Right forelimb (tissue), 1 donor: ENCODE measurements at regions not wholly inside any gene's neighbourhood (a gene's known extent, or its start where the extent isn't known, plus 50 kb on each side); places are given as distances from the start of the nearest gene placed in this dataset.
"Not testable (repeated sequence)": the region's sequence is repeated elsewhere in the genome, so short reads cannot be mapped to it uniquely, and the experiment has no call there.

ENCODE experiments used
- DNase-seq: peaks from one replicate; pipeline ENCODE4 v3.0.0-alpha.2; 2018

DNA sequence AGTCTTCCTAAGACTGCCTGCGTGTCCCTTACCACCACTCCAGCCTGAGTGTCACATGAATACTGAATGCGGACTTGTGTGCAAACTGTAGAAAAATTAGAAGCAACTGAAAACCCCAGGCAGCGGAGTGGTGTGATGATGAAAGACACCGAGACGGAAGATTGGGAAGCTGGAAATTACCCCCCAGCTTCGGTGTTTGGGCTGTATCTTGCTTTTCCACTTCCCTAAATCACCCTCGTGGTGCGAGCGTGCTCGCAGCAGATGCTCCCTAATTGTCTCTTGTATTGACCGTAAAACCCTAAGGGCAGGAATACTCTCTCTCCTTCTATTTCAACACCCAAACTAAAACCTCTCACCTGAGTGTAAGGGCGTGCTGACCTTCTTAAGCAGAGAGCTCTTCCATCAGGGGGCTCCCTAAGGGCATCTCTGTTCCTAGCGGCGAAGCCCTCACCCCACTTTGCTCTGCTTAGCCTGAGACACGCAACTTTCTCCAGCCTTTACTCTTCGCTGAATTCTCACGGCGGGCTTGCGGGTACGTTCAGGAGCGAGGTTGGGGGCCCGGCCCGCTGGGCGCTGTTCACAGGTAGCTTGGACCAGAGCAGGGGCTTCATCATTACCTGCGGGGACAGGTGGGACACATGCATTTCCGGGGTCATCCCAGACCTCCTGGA lies 62.4 kb downstream of the CRYBB2 start:
- no peak for DNase-seq

DNA sequence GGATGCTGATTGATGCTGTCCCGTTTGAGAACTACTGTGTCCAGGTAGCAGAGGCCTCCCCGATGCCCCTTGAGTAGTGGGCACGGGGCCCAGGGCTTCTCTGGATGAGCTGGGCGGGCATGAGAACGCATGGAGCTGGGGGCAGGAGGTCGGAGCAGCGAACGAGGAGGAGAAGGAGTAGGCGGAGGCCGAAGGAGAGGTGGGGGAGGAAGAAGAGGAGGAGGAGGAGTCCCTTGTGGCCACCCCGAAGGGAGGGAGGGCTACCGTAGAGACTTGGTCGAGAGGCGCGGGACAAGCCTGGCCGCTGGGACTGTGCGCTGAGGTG lies 62.9 kb downstream of the CRYBB2 start:
- DNase-seq, result no peak

DNA sequence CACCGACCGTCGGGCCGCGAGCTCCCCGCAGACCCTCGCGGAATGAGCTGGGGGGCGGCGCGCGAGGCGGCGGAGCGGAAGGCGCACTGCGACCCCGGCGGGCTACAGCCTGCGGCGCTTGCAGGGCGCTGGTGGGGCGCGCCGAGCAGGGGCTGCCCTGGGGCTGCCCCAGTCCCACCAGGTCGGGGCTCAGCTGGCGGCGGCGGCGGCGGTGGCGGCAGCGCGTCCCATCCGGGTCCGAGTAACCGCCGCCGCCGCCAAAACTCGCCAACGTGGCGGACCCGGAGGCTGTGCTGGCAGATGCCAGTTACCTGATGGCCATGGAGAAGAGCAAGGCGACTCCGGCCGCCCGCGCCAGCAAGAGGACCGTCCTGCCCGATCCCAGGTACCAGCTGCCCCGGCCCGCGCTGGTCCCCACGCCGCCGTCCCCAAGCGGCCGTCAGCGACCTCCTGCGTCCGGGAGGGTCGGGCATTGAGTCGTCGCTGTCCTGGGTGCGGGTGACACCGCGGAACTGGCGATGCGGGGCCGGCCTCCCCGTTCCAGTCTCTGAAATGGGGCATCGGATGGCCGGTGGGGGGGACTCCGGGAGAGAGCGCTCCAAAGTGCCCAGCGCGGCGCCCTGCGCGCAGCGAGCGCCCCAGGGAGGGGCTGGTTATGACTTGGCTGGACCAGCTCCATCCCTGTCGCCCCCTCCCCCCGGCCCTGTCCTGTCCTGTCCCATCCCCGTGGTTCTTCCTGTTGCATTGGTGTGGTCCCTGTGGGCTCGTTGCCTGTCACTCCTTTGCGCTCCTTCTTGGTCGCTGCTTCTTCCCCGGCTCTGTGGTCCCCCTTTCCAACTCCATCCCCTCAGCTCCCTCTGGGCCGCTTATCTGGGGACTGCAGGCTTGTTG lies 63.5 kb downstream of the CRYBB2 start:
- no peak for DNase-seq

DNA sequence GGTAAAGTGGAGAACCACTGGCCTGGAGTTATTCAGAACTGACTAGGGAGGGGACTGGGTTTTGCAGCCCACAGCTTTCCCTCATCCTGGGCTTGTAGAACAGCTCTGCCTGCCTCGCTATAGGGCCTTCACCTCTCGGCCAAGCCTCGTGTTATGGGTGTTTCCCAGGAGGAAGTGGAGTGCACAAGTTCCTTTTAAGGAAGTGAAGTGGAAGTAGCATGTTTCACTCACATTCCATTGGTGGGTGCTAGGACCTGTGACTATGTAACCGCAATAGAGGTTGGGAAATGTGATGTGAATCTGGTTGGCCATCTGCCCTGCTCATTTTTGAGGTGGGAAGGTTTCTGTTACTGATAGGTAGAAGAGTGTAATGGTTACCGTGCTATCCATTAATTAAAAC lies 69.0 kb downstream of the CRYBB2 start:
- not testable (repeated sequence) for DNase-seq

DNA sequence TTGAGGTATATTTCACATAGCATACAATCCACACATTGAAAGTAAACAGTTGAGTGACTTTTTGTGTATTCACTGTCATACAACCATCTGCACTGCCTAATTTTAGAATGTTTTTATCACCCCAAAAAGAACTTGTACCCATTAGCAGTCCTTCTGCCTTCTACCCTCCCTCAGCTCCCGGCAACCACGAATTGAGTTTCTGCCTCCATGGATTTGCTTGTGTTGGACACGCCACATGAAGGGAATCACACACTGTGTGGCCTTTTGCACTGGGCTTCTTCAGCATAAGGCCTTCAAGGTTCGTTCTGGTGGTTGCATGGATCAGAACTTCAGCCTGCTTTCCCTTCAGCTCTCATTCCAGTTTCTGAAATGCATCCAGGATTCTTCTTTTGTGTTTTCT lies 82.5 kb downstream of the CRYBB2 start:
- DNase-seq, result not testable (repeated sequence)

DNA sequence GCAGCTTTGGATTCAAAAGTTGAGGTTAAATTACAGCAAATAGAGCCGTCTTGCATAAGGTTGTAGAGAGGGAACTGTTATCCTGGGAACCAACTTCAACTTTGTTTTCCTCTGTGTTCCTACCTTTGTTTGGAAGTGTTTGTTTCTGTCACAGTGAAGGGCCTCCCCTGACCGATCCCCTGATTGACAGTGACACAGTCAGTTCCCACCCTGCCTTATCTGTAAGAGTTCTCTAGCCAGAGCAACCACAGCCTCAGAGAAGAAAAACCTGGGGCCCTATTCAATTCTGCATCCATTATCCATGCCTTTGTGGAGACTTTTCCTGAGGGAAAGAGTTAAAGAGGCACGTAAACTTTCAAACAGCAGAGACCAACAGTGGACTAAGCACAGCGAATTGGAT lies 90.1 kb downstream of the CRYBB2 start:
- not testable (repeated sequence) for DNase-seq

DNA sequence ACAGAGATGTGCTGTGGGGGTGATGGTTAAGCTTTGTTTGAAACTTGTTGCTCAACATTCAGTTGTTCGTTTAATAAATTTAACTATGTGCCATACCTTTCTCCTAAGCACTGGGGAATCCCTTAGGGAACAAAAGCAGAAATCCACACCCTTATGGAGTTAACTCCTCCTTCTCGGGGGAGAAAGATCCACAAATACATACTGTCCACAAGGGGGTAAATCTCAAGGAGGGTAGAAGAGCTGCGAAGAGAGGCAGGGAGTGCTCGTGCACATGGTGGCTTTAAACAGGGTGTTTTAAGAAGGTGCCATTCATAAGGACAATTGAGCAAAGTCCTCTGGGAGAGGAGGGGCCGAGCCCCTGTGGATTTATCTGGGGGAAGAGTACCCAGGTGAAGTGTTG lies 92.5 kb downstream of the CRYBB2 start:
- not testable (repeated sequence) for DNase-seq

DNA sequence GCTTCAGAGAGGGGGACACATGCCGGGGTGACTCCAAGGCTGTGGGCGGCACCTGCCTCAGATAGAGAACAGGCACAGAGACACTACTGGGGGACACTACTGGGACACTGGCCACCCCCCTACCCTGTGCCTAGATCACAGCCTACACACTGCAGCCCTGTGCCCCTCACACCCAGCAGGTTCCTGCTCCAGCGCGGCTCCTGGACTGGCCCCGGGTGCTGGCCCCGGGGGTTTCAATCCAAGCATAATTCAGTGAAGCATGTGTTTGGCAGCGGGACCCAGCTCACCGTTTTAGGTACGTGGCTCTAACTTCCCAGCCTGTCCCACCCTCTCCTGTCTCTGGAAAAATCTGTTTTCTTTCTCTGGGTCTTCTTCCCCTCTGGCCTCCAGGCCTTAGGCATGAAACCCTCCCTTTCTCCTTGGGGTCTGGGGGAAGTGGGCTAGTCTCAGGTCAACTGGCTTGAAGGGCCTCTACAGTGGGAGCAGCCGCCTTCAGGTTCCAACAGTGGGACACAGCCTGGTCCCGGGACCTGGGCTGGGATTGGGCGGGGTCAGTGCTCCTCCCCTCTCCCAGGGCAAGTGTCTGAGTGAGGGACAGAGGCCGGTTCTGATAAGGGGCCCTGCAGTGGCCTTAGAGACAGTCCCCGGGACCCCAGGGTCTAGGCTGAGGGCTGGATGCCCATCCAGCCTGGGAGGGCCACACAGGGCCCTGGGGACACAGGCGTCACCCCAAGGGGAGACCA lies 98.8 kb downstream of the CRYBB2 start:
- DNase-seq, result no peak

DNA sequence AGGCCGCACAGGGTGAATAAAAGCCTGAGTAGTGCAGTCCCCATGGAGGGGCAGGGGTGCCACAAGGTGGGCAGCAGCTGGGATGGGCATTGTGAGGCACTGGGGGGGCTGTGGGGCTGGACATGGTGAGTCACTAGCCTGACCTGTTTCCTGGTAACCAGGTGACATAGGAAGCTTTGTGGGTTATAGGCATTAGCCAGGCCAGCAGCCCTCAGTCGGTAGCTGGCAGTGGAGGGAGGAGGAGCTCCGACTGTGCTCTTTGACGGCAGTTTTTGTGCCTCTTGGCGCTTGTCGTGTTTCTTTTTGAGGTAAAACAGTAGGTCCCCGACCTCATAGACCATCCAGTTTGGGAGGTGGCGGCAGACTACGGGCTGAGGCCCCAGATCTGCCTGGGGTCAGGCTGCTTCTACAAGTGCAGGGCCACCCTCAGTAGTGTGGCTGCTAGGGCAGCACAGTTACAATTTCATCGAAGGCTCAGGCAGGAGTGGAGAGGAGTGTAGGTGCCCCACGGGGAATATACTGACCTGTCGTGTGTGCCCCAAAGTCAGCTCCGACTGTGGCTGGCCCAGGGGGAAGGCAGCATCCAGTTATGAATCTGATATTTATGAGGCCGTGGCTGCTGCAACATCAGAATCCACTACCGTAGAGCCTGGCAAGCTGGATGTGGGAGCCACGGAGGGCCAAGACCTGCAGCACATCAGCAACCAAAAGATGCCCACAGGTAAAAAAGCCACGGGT lies 107.7 kb downstream of the CRYBB2 start:
- DNase-seq, result no peak

DNA sequence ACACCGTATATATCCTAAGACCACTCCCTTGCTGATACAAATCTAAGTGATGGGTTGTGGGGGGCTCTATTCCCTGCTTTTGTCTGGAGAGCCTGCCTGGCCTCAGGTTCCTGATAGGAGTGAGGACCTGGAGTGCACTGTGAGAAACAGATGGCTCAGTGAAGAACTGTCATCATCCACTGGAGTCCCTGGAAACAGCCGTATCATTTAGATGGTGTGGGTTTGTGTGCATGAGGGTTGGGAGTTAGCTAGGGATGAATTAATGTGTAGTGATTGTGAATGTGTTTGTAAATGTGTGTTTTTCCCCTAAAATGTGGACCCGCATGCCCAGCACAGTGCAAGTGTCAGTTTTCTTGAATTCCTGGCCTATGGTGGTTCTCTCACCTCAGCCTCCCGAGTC lies 111.6 kb downstream of the CRYBB2 start:
- DNase-seq, result no peak

DNA sequence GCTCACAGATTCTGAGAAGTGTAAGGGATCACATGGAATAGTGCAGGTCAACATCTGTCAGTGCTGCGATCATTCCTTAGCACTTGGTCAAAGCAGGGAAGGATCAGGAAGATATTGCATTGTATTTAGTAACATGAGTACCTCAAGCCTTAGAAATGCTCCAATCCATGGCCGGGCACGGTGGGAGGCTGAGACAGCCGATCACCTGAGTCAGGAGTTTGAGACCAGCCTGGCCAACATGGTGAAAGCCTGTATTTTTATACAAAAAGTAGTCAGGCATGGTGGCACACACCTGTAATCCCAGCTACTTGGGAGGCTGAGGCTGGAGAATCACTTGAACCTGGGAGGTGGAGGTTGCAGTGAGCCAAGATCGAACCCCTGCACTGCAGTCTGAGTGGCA lies 112.5 kb downstream of the CRYBB2 start:
- DNase-seq, result not testable (repeated sequence)

DNA sequence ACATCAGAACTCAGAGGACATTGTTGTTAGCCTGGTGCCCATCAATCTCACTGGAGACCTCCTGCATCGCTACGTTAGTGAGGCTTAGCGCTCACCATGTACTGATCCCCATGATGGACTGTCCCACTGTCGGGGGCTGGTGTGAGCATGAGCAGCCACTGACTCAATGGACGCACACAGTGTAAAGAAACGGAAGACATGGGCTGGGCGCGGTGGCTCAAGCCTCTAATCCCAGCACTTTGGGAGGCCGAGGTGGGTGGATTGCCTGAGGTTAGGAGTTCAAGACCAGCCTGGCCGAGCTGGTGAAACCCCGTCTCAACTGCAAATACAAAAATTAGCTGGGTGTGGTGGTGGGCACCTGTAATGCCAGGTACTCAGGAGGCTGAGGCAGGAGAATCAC lies 112.9 kb downstream of the CRYBB2 start:
- DNase-seq, result no peak

DNA sequence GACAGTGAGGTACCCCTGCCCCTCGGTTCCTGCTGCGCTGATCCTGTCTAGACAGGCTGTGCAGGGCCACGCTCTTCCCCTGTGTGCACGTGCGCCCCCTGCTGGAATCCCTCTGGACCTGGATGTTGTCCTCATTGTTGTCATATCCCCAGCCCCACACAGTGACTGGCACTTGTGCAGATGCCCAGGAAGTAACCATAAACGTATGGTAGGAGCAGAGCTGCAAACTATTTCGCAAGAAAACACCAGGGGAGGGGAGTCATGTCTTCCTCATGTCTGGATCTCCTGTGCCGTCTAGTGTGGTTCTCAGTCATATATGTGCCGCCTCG lies 114.7 kb downstream of the CRYBB2 start:
- no peak for DNase-seq

DNA sequence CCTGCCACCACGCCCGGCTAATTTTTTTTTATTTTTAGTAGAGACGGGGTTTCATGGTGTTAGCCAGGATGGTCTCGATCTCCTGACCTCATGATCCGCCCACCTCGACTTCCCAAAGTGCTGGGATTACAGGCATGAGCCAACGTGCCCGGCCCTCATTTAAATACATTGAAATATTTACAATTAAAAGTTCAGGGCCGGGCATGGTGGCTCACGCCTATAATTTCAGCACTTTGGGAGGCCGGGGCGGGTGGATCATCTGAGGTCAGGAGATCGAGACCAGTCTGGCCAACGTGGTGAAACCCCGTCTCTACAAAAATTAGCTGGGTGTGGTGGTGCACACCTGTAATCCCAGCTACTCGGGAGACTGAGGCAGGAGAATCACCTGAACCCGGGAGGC lies 115.2 kb downstream of the CRYBB2 start:
- not testable (repeated sequence) for DNase-seq

DNA sequence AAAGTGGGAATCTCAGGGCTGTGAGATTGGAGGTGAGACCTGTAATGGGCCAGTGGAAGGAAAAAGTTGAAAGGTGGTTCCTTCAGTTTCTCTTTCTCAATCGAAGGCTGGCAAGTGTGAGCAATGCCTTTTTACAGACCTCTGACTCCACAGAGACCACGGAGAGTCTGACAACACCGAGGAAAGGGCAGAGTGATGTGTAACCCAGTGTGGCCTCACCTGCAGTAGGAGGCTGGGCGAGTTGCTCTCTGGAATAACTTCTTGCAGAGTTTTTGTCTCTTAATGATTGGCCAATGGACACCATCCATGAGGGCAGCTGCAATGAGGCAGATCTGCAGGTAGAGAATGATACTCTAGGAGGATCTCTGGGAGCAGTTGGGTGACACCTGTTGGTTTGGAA lies 115.8 kb downstream of the CRYBB2 start:
- DNase-seq, result not testable (repeated sequence)

DNA sequence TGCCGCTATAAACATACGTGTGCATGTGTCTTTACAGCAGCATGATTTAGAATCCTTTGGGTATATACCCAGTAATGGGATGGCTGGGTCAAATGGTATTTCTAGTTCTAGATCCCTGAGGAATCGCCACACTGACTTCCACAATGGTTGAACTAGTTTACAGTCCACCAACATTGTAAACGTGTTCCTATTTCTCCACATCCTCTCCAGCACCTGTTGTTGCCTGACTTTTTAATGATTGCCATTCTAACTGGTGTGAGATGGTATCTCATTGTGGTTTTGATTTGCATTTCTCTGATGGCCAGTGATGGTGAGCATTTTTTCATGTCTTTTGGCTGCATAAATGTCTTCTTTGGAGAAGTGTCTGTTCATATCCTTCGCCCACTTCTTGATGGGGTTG lies 121.1 kb downstream of the CRYBB2 start:
- not testable (repeated sequence) for DNase-seq

DNA sequence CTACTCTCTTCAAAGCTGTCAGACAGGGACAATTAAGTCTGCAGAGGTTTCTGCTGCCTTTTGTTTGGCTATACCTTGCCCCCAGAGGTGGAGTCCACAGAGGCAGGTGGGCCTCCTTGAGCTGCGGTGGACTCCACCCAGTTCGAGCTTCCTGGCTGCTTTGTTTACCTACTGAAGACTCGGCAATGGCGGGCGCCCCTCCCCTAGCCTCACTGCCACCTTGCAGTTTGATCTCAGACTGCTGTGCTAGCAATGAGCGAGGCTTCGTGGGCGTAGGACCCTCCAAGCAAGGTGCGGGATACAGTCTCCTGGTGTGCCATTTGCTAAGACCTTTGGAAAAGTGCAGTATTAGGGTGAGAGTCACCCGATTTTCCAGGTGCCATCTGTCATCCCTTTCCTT lies 124.9 kb downstream of the CRYBB2 start:
- DNase-seq, result not testable (repeated sequence)

DNA sequence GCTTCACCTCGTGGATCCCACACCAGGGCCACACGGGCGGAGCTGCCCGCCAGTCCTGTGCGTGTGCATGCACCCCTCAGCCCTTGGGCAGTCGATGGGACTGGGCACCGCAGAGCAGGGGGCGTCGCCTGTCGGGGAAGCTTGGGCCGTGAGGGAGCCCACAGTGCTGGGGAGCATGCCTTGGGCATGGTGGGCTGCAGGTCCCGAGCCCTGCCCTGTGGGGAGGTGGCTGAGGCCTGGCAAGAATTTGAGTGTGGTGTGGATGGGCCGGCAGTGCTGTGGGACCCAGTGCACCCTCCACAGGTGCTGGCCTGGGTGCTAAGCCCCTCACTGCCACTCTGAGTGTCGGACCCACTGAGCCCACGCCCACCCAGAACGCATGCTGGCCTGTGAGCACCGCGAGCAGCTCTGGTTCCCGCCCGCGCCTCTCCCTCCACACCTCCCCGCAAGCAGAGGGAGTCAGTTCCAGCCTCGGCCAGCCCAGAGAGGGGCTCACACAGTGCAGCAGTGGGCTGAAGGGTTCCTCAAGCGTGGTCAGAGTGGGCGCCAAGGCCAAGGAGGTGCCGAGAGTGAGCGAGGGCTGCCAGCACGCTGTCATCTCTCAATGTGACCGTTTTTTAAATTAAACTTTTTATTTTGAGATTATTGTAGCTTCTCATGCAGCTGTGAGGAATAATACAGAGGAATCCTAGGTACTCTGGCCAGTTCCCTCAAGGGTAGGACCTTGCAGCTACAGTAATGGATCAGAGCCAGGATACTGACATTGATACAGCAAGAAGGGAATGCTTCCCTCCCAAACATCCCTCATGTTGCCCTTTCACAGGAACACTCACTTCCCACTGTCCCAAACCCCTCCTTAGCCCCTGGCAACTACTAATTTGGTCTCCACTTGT lies 127.7 kb downstream of the CRYBB2 start:
- DNase-seq, result no peak

DNA sequence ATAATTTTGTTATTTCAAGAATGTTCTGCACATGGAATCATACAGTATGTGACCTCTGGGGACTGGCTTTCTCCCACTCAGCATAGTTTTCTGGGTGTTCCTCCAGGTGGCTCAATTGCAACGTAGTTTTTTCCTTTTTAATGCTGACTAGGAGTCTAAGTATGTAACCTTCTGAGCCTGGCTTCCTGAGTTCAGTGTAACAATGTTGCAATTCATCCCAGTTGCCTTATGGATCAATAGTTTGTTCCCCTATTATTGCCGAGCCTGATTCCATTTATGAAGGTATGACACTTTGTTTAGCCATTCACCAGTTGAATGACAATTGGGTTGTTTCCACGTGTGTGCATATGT lies 128.3 kb downstream of the CRYBB2 start:
- no peak for DNase-seq

DNA sequence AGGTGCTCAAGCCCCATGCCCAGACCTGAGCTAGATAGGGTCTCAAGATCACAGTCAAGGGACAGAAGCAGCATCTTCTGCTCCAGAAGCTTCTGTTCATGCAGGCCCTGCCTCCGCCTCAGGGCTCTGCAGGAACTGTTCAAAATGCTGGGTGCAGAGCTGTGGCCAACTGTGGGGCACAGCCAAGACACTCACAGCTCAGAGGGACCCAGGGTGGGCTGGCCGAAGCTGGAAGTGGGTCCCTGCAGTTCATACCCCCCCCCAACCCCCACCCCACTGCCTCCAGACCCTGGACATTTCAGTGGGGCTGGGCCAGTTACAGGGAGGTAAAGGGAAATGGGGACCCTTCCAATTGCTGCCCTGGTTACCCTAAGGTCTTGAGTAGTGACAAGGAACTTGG lies 129.0 kb downstream of the CRYBB2 start:
- DNase-seq, result no peak

DNA sequence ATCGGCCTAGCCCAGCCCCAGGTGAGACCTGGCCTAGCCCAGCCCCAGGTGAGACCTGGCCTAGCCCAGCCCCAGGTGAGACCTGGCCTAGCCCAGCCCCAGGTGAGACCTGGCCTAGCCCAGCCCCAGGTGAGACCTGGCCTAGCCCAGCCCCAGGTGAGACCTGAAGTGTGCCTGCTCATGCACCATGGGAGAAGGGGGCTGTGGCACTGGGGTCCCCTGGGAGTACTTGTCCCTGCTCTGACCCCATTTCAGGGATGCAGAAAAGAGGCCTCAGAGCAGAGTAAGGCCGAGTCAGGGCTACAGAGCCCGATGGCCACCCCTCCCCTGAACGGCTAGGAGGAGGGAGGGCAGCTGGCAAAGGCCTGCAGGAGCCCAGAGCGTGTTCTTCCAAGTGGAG lies 129.6 kb downstream of the CRYBB2 start:
- not testable (repeated sequence) for DNase-seq

DNA sequence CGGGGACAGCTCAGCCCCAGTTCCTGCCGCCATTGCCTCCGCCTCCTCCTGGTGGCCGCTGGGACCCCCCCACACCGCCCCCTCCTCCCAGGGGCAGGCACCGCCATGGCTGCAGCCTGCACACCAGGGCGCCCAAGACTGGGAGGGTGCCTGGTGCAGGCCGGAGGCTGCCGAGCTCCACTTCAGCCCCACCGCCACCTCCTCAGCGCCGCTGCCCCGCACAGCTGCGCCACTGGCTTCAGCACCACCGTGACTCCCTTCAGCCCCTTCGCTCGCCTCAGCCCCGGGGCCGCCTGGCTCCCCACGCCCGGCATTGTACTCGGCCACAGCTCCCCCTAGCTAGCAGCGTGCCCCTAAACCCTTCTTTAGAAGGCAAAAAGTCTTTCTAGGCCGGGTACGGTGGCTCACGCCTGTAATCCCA lies 131.1 kb downstream of the CRYBB2 start:
- DNase-seq, result no peak
